ENCODE measurements at regions not wholly inside any gene's neighbourhood (a gene's known extent, or its start where the extent isn't known, plus 50 kb on each side); places are given as distances from the start of the nearest gene placed in this dataset.

DNA sequence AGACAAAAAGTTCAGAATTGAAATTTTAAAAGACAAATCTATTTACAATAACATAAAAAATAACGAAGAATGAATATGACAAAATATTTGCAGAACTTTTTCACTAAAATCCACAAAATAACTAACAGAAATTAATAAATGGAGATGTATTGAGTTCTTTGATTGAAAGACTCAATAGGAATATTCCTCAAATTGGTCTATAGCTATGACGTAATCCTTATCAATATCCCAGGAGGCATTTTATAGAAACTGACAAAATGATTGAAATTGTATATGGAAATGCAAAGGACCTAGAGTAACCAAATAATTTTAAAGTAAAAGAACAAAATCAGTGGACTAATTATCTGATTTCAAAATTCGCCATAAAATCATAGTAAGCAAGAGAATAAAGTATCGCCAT, 328.7 kb downstream of the MED10 start:
- Mint-ChIP-seq H3K9me3 (ENCODE audit: low read depth, unreplicated experiment) (peaks cover 11% of the 10 kb centered on the region), H3K4me1 (ENCODE audit: low read depth, unreplicated experiment) (no peaks in the 10 kb centered on the region), H3K4me3 (ENCODE audit: low read depth, unreplicated experiment) (no peak overlapping the region), H3K27ac (ENCODE audit: unreplicated experiment) (no peak overlapping the region), H3K36me3 (ENCODE audit: insufficient read depth, unreplicated experiment) (no peaks in the 10 kb centered on the region), H3K27me3 (ENCODE audit: unreplicated experiment) (no peaks in the 10 kb centered on the region)
- TF ChIP-seq CTCF (IDR thresholded peaks at IDR 0.05; ENCODE audit: unreplicated experiment) = no peak
- CTCF ChIA-PET = no interaction called here
- no TSS peak for BruUV-seq (replicated peaks)
- no peak for DNase-seq
- intact Hi-C loops (cut with micrococcal nuclease; ENCODE audit: unreplicated experiment) = no loop called here

DNA sequence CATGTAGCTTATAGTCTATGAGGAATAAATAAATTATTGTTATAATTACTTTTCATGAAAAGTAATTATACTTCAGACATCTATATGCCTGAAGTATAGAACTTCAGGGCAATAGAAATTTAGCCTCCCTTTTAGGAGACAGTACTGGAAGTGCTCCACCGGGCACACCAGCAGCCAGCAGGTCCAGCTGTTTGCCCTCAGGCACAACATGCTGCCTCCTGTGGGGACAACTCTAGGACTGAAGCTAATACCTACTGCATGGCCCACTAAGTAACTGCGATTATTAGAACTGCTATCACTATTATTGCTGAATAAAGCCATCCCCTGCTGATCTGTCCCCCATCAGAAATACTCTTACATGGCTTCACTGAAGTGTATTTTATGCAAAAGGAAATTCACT, 329.6 kb downstream of the MED10 start:
- no peaks in the 10 kb centered on the region for H3K4me1 Mint-ChIP-seq (ENCODE audit: low read depth, unreplicated experiment)
- H3K4me3 Mint-ChIP-seq (ENCODE audit: low read depth, unreplicated experiment) = no peak overlapping the region
- CTCF ChIA-PET = no interaction called here
- no peaks in the 10 kb centered on the region for H3K27me3 Mint-ChIP-seq (ENCODE audit: unreplicated experiment)
- no peaks in the 10 kb centered on the region for H3K36me3 Mint-ChIP-seq (ENCODE audit: insufficient read depth, unreplicated experiment)
- DNase-seq = no peak
- no peak for TF ChIP-seq CTCF (IDR thresholded peaks at IDR 0.05; ENCODE audit: unreplicated experiment)
- H3K27ac Mint-ChIP-seq (ENCODE audit: unreplicated experiment) = no peak overlapping the region
- no TSS peak for BruUV-seq (replicated peaks)
- intact Hi-C loops (cut with micrococcal nuclease; ENCODE audit: unreplicated experiment) = no loop called here
- H3K9me3 Mint-ChIP-seq (ENCODE audit: low read depth, unreplicated experiment) = peaks cover 11% of the 10 kb centered on the region

DNA sequence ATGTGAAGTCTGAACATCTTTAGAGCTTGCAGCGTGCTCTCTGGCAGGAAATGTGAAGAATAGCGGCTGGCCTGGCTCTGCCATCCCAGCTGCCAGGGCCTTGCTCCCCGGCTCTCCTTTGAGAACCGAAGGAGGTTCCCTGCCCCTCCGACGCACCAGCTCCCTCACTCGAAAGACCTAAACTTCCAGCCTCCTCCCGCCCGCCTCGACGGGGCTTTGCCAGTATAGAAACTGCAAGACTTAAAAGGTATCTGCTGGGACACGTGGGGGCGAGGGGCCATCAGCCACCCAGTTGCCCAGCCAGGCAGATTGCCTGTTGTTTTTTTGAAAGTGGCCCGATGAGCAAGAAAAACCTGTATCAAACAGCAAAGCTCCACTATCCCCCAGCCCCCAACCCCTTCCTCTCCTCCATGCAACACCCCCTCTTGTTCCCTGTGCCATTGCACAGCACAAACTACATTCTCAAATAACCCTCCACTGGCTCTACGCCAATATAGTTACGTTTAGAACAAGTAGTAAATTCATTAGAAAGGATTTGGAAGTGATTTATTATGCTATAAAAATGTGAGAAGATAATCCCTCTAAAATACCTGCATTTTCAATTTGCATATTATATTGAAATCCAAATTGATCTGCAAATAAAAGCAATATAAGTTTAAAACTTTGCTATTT, 331.9 kb downstream of the MED10 start:
- no peak for TF ChIP-seq CTCF (IDR thresholded peaks at IDR 0.05; ENCODE audit: unreplicated experiment)
- Mint-ChIP-seq H3K36me3 (ENCODE audit: insufficient read depth, unreplicated experiment) (no peaks in the 10 kb centered on the region), H3K4me3 (ENCODE audit: low read depth, unreplicated experiment) (no peak overlapping the region), H3K4me1 (ENCODE audit: low read depth, unreplicated experiment) (no peaks in the 10 kb centered on the region), H3K27me3 (ENCODE audit: unreplicated experiment) (no peaks in the 10 kb centered on the region), H3K27ac (ENCODE audit: unreplicated experiment) (no peak overlapping the region), H3K9me3 (ENCODE audit: low read depth, unreplicated experiment) (peaks cover 6% of the 10 kb centered on the region)
- no TSS peak for BruUV-seq (replicated peaks)
- CTCF ChIA-PET = no interaction called here
- intact Hi-C loops (cut with micrococcal nuclease; ENCODE audit: unreplicated experiment) = no loop called here
- no peak for DNase-seq

GRCh38 chr5:6043491-6044310, 334.6 kb downstream of the MED10 start:
- Mint-ChIP-seq H3K36me3 (ENCODE audit: insufficient read depth, unreplicated experiment) (no peaks in the 10 kb centered on the region), H3K9me3 (ENCODE audit: low read depth, unreplicated experiment) (peaks cover 4% of the 10 kb centered on the region), H3K27ac (ENCODE audit: unreplicated experiment) (no peak overlapping the region), H3K27me3 (ENCODE audit: unreplicated experiment) (no peaks in the 10 kb centered on the region), H3K4me3 (ENCODE audit: low read depth, unreplicated experiment) (no peak overlapping the region), H3K4me1 (ENCODE audit: low read depth, unreplicated experiment) (no peaks in the 10 kb centered on the region)
- BruUV-seq (replicated peaks) = no TSS peak
- intact Hi-C loops (cut with micrococcal nuclease; ENCODE audit: unreplicated experiment) = no loop called here
- no peak for TF ChIP-seq CTCF (IDR thresholded peaks at IDR 0.05; ENCODE audit: unreplicated experiment)
- no peak for DNase-seq
- CTCF ChIA-PET = interaction anchor here (0.7 kb wide), 1 partner anchor 309 kb away, joined by 5 read pairs; no protein-coding TSS in a partner anchor

Measured in Calu3 (cell line).